ENCODE measurements at regions not wholly inside any gene's neighbourhood (a gene's known extent, or its start where the extent isn't known, plus 50 kb on each side); places are given as distances from the start of the nearest gene placed in this dataset.

- TF ChIP-seq CTCF (IDR thresholded peaks at IDR 0.05; ENCODE audit: low read depth, low read length) (no peak), POLR2A (IDR thresholded peaks at IDR 0.05; ENCODE audit: extremely low read depth, insufficient read length) (no peak), MAX (IDR thresholded peaks at IDR 0.05; ENCODE audit: low read depth, low read length) (no peak)
Observed at GRCh38 chr11:97158243-97158642, 768.4 kb downstream of the JRKL start.

All from NB4 (cell line).